ENCODE measurements at regions not wholly inside any gene's neighbourhood (a gene's known extent, or its start where the extent isn't known, plus 50 kb on each side); places are given as distances from the start of the nearest gene placed in this dataset.
A peak's percentile ranks its signal among the peaks of the same experiment; 100 is the strongest.
"Not testable (repeated sequence)": the region's sequence is repeated elsewhere in the genome, so short reads cannot be mapped to it uniquely, and the experiment has no call there.

DNA sequence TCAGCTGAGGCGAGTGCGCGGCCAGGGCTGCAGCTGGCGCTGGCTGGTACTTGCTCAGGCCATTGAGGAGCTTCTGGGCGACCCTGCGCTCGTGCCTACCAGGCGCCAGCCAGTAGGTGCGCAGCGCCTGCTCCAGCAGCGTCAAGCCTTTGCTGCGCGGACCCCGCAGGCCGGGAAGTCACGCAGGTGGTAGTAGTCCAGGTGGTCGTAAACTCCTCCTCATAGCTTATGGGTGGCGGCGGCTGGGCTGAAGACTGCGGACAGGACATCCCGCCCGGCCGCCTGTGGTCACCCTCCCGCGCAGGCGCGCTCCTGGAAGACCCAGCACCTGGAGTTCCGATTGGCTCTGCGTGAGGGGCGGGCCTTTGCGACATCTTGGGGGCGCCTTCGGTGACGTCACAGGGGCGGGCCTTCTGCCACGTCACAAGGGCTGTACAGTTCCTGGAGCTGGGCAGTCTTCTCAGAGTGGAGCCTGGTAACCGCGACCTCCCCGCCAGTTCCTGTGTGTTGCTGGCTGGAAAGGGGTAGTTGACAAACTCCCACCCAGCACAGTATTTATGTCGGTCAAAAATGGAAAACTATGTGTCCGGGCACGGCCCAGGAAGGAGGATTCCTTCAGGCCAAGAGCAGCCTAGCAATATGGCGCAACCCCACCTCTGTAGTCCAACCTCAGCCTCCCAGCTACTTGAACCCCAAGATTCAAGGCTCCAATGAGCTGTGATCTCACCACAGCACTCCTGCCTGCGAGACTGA is 102.2 kb upstream of the VKORC1L1 start:
- TF ChIP-seq, protein P1, sequence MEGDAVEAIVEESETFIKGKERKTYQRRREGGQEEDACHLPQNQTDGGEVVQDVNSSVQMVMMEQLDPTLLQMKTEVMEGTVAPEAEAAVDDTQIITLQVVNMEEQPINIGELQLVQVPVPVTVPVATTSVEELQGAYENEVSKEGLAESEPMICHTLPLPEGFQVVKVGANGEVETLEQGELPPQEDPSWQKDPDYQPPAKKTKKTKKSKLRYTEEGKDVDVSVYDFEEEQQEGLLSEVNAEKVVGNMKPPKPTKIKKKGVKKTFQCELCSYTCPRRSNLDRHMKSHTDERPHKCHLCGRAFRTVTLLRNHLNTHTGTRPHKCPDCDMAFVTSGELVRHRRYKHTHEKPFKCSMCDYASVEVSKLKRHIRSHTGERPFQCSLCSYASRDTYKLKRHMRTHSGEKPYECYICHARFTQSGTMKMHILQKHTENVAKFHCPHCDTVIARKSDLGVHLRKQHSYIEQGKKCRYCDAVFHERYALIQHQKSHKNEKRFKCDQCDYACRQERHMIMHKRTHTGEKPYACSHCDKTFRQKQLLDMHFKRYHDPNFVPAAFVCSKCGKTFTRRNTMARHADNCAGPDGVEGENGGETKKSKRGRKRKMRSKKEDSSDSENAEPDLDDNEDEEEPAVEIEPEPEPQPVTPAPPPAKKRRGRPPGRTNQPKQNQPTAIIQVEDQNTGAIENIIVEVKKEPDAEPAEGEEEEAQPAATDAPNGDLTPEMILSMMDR (IDR thresholded peaks at IDR 0.05), result peak; percentile 16; the same call in 1 of the 2 replicates
- not testable (repeated sequence) for H3K9me3 Mint-ChIP-seq; H3K4me1 Mint-ChIP-seq (ENCODE audit: low read depth); H3K36me3 Mint-ChIP-seq (ENCODE audit: low read depth); H3K27me3 Mint-ChIP-seq (ENCODE audit: insufficient read depth)
- Mint-ChIP-seq H3K4me3 (peak overlapping the region; percentile 91), H3K27ac (peak overlapping the region; percentile 91)
- peak; percentile 91 for DNase-seq

DNA sequence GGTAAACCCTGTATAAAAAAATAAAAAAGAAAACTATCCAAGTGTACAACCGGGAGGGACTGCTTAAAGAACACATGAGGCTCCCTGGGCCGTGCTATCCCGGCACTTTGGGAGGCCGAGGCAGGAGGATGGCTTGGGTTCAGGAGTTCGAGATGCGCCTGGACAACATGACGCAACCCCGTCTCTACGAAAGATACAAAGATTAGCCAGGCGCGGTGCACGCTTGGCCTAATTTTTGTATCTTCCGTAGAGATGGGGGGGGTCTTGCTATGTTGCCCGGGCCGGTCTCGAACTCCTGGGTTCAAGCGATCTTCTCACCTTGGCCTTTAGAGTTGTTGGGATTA is 101.7 kb upstream of the VKORC1L1 start:
- H3K27ac Mint-ChIP-seq, result peak overlapping the region; percentile 91

DNA sequence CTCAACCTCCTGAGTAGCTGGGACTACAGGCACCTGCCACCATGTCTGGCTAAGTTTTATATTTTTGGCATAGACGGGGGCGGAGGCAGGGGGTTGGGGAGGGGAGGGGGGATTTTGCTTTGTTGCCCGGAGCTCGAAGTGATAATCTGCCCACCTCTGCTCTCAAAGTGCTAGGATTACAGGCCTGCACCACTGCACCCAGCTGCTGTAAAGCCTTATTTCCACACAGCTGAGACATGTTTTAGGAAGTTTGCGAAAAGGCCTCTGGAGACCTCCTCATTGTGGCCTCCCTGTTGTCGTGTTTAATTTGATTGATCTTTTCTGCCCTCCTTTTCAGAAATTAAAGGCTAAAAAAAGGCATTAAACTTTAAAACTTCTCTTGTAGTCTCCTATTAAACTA is 96.2 kb upstream of the VKORC1L1 start:
- H3K9me3 Mint-ChIP-seq; H3K4me1 Mint-ChIP-seq (ENCODE audit: low read depth); H3K27me3 Mint-ChIP-seq (ENCODE audit: insufficient read depth); DNase-seq; H3K36me3 Mint-ChIP-seq (ENCODE audit: low read depth); H3K27ac Mint-ChIP-seq; H3K4me3 Mint-ChIP-seq: not testable (repeated sequence)

More for the DNA sequence above, 101.7 kb upstream of the VKORC1L1 start:
- H3K4me3 Mint-ChIP-seq, result peak overlapping the region; percentile 91; the same call in 1 of the 2 replicates
- H3K9me3 Mint-ChIP-seq; H3K36me3 Mint-ChIP-seq (ENCODE audit: low read depth); DNase-seq; H3K27me3 Mint-ChIP-seq (ENCODE audit: insufficient read depth); H3K4me1 Mint-ChIP-seq (ENCODE audit: low read depth): not testable (repeated sequence)

DNA sequence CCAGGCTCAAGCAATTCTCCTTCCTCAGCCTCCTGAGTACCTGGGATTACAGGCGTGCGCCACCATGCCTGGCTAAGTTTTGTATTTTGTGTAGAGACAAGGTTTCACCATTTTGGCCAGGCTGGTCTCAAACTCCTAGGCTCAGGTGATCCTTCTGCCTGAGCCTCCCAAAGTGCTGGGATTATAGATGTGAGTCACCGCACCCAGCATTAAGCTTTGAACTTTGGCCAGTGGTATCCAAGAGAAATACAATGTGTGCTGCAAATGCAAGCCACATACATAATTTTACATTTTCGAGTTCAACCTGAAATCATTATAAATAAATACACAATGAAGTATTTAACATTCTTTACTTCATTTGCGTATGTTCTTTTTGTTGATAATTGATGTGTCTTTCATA is 82.9 kb upstream of the VKORC1L1 start:
- not testable (repeated sequence) for H3K36me3 Mint-ChIP-seq (ENCODE audit: low read depth)

DNA sequence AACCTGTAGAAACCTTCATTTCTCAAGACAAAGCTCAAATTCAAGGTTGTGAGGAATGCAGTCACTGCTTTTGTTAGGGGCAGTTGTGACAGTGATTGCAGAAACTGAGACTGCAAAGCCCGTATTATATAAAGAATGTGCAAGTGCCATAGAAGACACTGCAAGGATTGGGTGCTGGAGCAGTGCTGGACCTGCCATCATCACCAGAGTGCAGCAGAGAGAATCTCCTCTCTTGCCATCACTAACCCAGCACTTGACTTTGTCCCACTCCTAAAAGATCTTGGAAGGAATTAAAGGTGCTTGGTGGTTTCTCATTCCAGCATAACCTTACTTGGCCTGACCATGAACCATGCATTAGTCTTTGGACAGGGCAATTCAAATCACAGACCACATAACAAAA is 81.1 kb upstream of the VKORC1L1 start:
- H3K36me3 Mint-ChIP-seq (ENCODE audit: low read depth), result not testable (repeated sequence)

More for the DNA sequence above, 82.9 kb upstream of the VKORC1L1 start:
- not testable (repeated sequence) for DNase-seq; H3K27ac Mint-ChIP-seq; H3K27me3 Mint-ChIP-seq (ENCODE audit: insufficient read depth); H3K9me3 Mint-ChIP-seq; H3K4me3 Mint-ChIP-seq
- H3K4me1 Mint-ChIP-seq (ENCODE audit: low read depth), result peaks cover 15% of the 10 kb centered on the region

DNA sequence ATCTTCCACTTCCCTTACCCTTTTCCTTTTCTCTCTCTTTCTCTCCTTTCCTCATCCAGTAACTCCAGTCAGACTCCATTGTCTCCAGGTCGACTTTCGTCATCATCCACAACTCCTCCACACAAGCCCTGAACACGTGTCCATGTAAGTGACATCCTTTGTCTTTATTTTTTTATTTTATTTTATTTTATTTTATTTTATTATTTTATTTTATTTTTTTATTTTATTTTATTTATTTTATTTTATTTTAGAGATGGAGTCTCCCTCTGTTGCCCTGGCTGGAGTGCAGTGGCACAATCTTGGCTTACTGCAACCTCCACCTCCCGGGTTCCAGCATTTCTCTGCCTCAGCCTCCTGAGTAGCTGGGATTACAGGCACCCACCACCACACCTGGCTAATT is 80.1 kb upstream of the VKORC1L1 start:
- not testable (repeated sequence) for H3K9me3 Mint-ChIP-seq; DNase-seq; H3K27me3 Mint-ChIP-seq (ENCODE audit: insufficient read depth); H3K27ac Mint-ChIP-seq; H3K36me3 Mint-ChIP-seq (ENCODE audit: low read depth); H3K4me3 Mint-ChIP-seq
- H3K4me1 Mint-ChIP-seq (ENCODE audit: low read depth), result peaks cover 28% of the 10 kb centered on the region

More for the DNA sequence above, 81.1 kb upstream of the VKORC1L1 start:
- H3K4me1 Mint-ChIP-seq (ENCODE audit: low read depth), result peaks cover 22% of the 10 kb centered on the region
- H3K27ac Mint-ChIP-seq; DNase-seq; H3K4me3 Mint-ChIP-seq; H3K9me3 Mint-ChIP-seq; H3K27me3 Mint-ChIP-seq (ENCODE audit: insufficient read depth): not testable (repeated sequence)

DNA sequence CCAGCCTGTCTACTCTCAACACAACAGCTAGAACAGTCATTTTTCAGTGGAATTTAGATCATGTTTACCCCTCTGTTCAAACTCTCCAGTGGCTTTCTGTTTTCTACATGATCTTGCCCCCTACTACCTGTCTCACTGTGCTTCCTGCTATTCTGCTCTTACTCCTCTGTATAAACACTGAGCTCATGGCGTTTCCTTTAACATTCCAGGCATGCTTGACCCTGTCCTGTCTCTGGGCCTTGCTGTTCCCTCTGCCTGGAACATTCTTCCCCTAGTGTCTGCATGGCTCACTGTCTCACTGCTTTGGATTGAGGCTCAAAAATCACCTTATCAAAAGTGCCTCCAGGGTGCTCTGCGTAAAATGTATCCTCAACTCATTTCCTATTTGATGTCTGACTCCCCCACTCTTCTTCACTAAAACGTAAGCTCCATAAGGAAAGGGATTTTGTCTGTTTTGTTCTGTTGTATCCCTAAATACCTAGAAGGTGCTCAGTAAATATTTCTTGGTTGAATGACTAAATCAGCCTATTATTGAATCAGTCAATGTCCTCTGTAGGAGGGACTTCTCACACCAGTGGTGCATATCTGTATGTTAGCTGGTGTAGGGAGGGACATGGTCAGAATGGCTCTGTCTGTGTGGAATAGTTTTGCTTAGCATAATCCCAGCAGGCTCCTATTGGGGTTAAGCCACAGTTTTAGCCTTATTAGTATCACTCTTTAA is 78.0 kb upstream of the VKORC1L1 start:
- H3K27me3 Mint-ChIP-seq (ENCODE audit: insufficient read depth); H3K36me3 Mint-ChIP-seq (ENCODE audit: low read depth); H3K9me3 Mint-ChIP-seq; H3K4me3 Mint-ChIP-seq: not testable (repeated sequence)
- Mint-ChIP-seq H3K27ac (peak overlapping the region; percentile 3; the same call in 1 of the 2 replicates), H3K4me1 (ENCODE audit: low read depth) (peaks cover 49% of the 10 kb centered on the region)
- peak; percentile 24 for DNase-seq

DNA sequence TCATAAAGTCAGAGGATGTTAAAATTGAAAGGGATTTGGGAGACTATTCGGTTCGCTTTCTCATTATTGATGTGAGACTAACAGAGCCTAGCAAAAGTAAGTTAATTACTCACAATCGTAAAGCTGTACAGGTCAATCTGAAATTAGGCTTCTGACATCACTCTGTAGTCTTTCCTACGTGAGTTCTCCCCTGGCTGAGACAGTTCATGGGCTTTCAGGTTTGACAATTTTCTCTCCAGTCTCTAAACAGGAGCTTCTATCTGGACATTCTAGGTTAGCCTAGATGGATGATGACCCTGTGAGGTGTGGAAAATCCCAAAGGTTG is 77.5 kb upstream of the VKORC1L1 start:
- not testable (repeated sequence) for H3K36me3 Mint-ChIP-seq (ENCODE audit: low read depth); DNase-seq; H3K4me3 Mint-ChIP-seq; H3K27ac Mint-ChIP-seq; H3K9me3 Mint-ChIP-seq; H3K27me3 Mint-ChIP-seq (ENCODE audit: insufficient read depth)
- peaks cover 53% of the 10 kb centered on the region for H3K4me1 Mint-ChIP-seq (ENCODE audit: low read depth)

DNA sequence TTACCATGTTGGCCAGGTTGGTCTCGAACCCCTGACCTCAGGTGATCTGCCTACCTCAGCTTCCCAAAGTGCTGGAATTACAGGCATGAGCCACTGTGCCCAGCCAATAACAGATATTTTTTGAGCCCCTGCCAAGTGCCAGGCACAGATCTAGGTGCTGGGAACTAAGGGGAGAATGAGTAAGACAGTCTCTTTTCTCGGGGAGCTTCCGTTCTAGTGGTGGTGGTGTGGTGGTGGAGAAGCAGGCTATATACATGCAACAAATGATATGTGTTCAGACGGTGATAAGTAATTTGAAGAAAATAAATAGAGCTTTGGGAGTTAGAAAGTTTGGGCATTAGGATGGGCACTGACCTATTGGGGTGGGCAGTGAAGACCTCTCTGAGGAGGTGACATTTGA is 76.7 kb upstream of the VKORC1L1 start:
- no peaks in the 10 kb centered on the region for H3K27me3 Mint-ChIP-seq (ENCODE audit: insufficient read depth)
- H3K4me1 Mint-ChIP-seq (ENCODE audit: low read depth), result peaks cover 47% of the 10 kb centered on the region
- no peak for DNase-seq
- no peak overlapping the region for H3K27ac Mint-ChIP-seq
- H3K4me3 Mint-ChIP-seq, result no peak overlapping the region
- H3K9me3 Mint-ChIP-seq, result no peaks in the 10 kb centered on the region
- TF ChIP-seq, protein P1 (IDR thresholded peaks at IDR 0.05), result no peak
- H3K36me3 Mint-ChIP-seq (ENCODE audit: low read depth), result no peaks in the 10 kb centered on the region

DNA sequence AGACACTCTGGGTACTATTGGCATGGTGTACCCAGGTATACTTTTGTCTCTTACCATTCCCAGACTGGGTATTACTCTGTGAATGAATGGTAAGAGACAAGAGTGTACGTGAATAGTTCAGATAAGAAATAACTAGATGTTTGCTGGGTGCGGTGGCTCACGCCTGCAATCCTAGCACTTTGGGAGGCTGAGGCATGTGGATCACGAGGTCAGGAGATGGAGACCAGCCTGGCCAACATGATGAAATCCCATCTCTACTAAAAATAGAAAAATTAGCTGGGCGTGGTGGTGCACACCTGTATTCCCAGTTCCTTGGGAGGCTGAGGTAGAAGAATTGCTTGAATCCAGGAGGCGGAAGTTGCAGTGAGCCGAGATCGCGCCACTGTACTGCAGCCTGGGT is 75.8 kb upstream of the VKORC1L1 start:
- H3K9me3 Mint-ChIP-seq; H3K27ac Mint-ChIP-seq; H3K36me3 Mint-ChIP-seq (ENCODE audit: low read depth); H3K27me3 Mint-ChIP-seq (ENCODE audit: insufficient read depth); DNase-seq; H3K4me3 Mint-ChIP-seq: not testable (repeated sequence)
- peaks cover 47% of the 10 kb centered on the region for H3K4me1 Mint-ChIP-seq (ENCODE audit: low read depth)

DNA sequence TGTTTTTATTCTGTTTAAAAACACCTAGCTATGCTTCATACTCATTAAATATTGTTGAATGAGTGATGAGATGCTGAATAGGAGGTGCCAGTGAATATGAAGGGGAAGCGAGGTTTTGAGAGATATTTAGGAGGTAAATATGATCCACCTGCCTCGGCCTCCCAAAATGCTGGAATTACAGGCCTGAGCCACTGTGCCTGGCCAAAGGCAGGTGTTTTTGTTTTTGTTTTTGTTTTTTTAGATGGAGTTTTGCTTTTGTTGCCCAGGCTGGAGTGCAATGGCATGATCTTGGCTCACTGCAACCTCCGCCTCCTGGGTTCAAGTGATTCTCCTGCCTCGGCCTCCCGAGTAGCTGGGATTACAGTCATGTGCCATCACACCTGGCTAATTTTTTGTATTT is 75.3 kb upstream of the VKORC1L1 start:
- Mint-ChIP-seq H3K4me1 (ENCODE audit: low read depth) (peaks cover 47% of the 10 kb centered on the region), H3K27ac (peak overlapping the region; percentile 77), H3K4me3 (peak overlapping the region; percentile 64)
- not testable (repeated sequence) for H3K36me3 Mint-ChIP-seq (ENCODE audit: low read depth); DNase-seq; H3K9me3 Mint-ChIP-seq; H3K27me3 Mint-ChIP-seq (ENCODE audit: insufficient read depth)

Measured in HFFc6 (cell line).